SK-N-SH (cell line): ENCODE measurements at regions not wholly inside any gene's neighbourhood (a gene's known extent, or its start where the extent isn't known, plus 50 kb on each side); places are given as distances from the start of the nearest gene placed in this dataset.

Experiments
- CTCF ChIA-PET: fragments of 300-600, 350-600 bp; formaldehyde crosslinking; extraction: SDS; loops from one replicate; lab custom pipeline; 2021; lab: Yijun Ruan, JAX
- POLR2A ChIA-PET: fragments of 350-600 bp; sonication (Branson Sonifier 250); formaldehyde crosslinking; extraction: SDS; loops from one replicate; lab custom pipeline; 2020; ENCODE audit warnings: antibody characterized with exemption, inconsistent platforms; lab: Yijun Ruan, JAX
- DNase-seq: peaks from one replicate; pipeline ENCODE4 v3.0.0; 2012
- H2AFZ ChIP-seq: fragments of 200-600 bp; sonication (generic); 2 replicates; pipeline ENCODE4 v1.8.1; 2016; ENCODE audit warnings: antibody characterized with exemption, mild to moderate bottlenecking, low read depth
- H3F3A ChIP-seq: fragments of 200-600 bp; sonication (generic); replicated peaks from 2 replicates; pipeline ENCODE3; 2016; ENCODE audit warnings: antibody characterized with exemption, mild to moderate bottlenecking; ENCODE audit not compliant: insufficient read depth
- H3K27ac ChIP-seq, 2 experiments: fragments of 200-500 bp in 1 of 2; fragments of 200-600 bp in 1 of 2; sonication (Bioruptor generic) in 1 of 2; sonication (generic), shearing (Covaris generic) in 1 of 2; 2 replicates each; pipeline versions ENCODE4 v1.5.1 to v1.6.1; 2014 to 2016; ENCODE audit warnings: low read depth in 2 of 2, inconsistent platforms in 1 of 2, low read length in 1 of 2, mild to moderate bottlenecking in 1 of 2, mixed read lengths in 1 of 2
- H3K27me3 ChIP-seq: fragments of 200-600 bp; sonication (generic), shearing (Covaris generic); 2 replicates; pipeline ENCODE4 v1.6.1; 2016; ENCODE audit warnings: mixed run types; ENCODE audit not compliant: insufficient read depth
- H3K36me3 ChIP-seq, 2 experiments: fragments of 200-500 bp in 1 of 2; fragments of 200-600 bp in 1 of 2; sonication (Bioruptor generic) in 1 of 2; sonication (generic) in 1 of 2; replicated peaks in 1 of 2; 2 replicates each; pipeline versions ENCODE3 to v1.5.1; 2014 to 2016; ENCODE audit warnings: low read length in 1 of 2, mild to moderate bottlenecking in 1 of 2; ENCODE audit not compliant: insufficient read depth in 2 of 2, control insufficient read depth in 1 of 2
- H3K4me1 ChIP-seq, 2 experiments: fragments of 200-500 bp in 1 of 2; fragments of 200-600 bp in 1 of 2; sonication (Bioruptor generic) in 1 of 2; sonication (generic), shearing (Covaris generic) in 1 of 2; 2 replicates each; pipeline versions ENCODE4 v1.5.1 to v1.6.1; 2014 to 2016; ENCODE audit warnings: low read depth in 1 of 2, low read length in 1 of 2, mixed run types in 1 of 2; ENCODE audit not compliant: insufficient read depth in 2 of 2, control insufficient read depth in 1 of 2
- H3K4me2 ChIP-seq: fragments of 200-600 bp; sonication (generic), shearing (Covaris generic); 2 replicates; pipeline ENCODE4 v1.6.1; 2017; ENCODE audit warnings: mixed run types
- H3K4me3 ChIP-seq, 2 experiments: fragments of 200-500 bp in 1 of 2; fragments of 200-600 bp in 1 of 2; sonication (Bioruptor generic) in 1 of 2; sonication (generic), shearing (Covaris generic) in 1 of 2; 2 replicates each; pipeline versions ENCODE4 v1.5.1 to v1.8.1; 2014 to 2016; ENCODE audit warnings: low read depth in 2 of 2, inconsistent platforms in 1 of 2, low read length in 1 of 2, mild to moderate bottlenecking in 1 of 2, mixed read lengths in 1 of 2, moderate library complexity in 1 of 2
- H3K79me2 ChIP-seq: fragments of 200-600 bp; sonication (generic); 2 replicates; pipeline ENCODE4 v1.8.1; 2017; ENCODE audit warnings: mild to moderate bottlenecking; ENCODE audit not compliant: insufficient read depth
- H3K9ac ChIP-seq: fragments of 200-600 bp; sonication (generic); 2 replicates; pipeline ENCODE4 v1.6.1; 2017; ENCODE audit warnings: mixed run types
- H3K9me2 ChIP-seq: fragments of 200-600 bp; sonication (generic); 2 replicates; pipeline ENCODE4 v1.6.1; 2017; ENCODE audit warnings: mixed run types
- H3K9me3 ChIP-seq: fragments of 200-600 bp; sonication (generic); 2 replicates; pipeline ENCODE4 v1.6.1; 2017; ENCODE audit warnings: mixed run types, mild to moderate bottlenecking, moderate library complexity
- H4K20me1 ChIP-seq: fragments of 200-600 bp; sonication (generic); 2 replicates; pipeline ENCODE4 v1.6.1; 2017; ENCODE audit warnings: mild to moderate bottlenecking, mixed run types; ENCODE audit not compliant: insufficient read depth
- CHD2 ChIP-seq: fragments of 150-350 bp; IDR thresholded peaks from 2 replicates; pipeline ENCODE4 v1.6.1; 2018; ENCODE audit warnings: low read length; ENCODE audit not compliant: partially characterized antibody
- EP300 ChIP-seq, 2 experiments: IDR thresholded peaks; 2 replicates each; pipeline versions ENCODE4 v1.4.0 to v1.6.1; 2012; ENCODE audit warnings: borderline replicate concordance in 1 of 2, low read depth in 1 of 2, low read length in 1 of 2
- EZH2phosphoT487 ChIP-seq: fragments of 200-600 bp; sonication (generic); IDR thresholded peaks from 2 replicates; pipeline ENCODE4 v1.6.1; 2017; ENCODE audit warnings: low read depth, mixed run types, mild to moderate bottlenecking, antibody characterized with exemption, moderate library complexity, borderline replicate concordance
- FOSL2 ChIP-seq: IDR thresholded peaks from 2 replicates; pipeline ENCODE4 v1.4.0; 2012; ENCODE audit warnings: low read depth, mild to moderate bottlenecking, moderate library complexity, borderline replicate concordance
- FOXJ3 ChIP-seq: sonication (generic); formaldehyde crosslinking; IDR thresholded peaks from 2 replicates; pipeline ENCODE4 v1.5.1; 2020; ENCODE audit warnings: mild to moderate bottlenecking, missing genetic modification reagents
- FOXM1 ChIP-seq: IDR thresholded peaks from 2 replicates; pipeline ENCODE4 v1.4.0; 2012; ENCODE audit warnings: low read depth, mild to moderate bottlenecking
- GABPA ChIP-seq: IDR thresholded peaks from 2 replicates; pipeline ENCODE4 v1.4.0; 2012; ENCODE audit warnings: low read depth, mild to moderate bottlenecking
- GATA2 ChIP-seq: sonication (generic); formaldehyde crosslinking; IDR thresholded peaks from 2 replicates; pipeline ENCODE4 v1.5.0; 2020; ENCODE audit warnings: mild to moderate bottlenecking, missing genetic modification reagents
- JUND ChIP-seq: IDR thresholded peaks from 2 replicates; pipeline ENCODE4 v1.4.0; 2012
- MEF2A ChIP-seq: IDR thresholded peaks from 2 replicates; pipeline ENCODE4 v1.4.0; 2012; ENCODE audit warnings: low read depth, borderline replicate concordance
- MXI1 ChIP-seq: IDR thresholded peaks from 2 replicates; pipeline ENCODE4 v1.6.1; 2012; ENCODE audit warnings: mild to moderate bottlenecking, low read depth, low read length, improper control_type of control experiment
- NRF1 ChIP-seq: IDR thresholded peaks from 2 replicates; pipeline ENCODE4 v1.6.1; 2012; ENCODE audit warnings: low read depth, mild to moderate bottlenecking, low read length
- POLR2AphosphoS5 ChIP-seq: IDR thresholded peaks from 2 replicates; pipeline ENCODE4 v1.6.1; 2012; ENCODE audit warnings: low read depth, low read length
- RCOR1 ChIP-seq: fragments of 150-350 bp; IDR thresholded peaks from 2 replicates; pipeline ENCODE4 v1.6.1; 2017; ENCODE audit warnings: antibody characterized with exemption, low read length
- SIN3A ChIP-seq: IDR thresholded peaks from 2 replicates; pipeline ENCODE4 v1.6.1; 2012; ENCODE audit warnings: low read depth, mild to moderate bottlenecking, low read length, moderate library complexity, borderline replicate concordance
- TCF12 ChIP-seq: IDR thresholded peaks from 2 replicates; pipeline ENCODE4 v1.4.0; 2012
- TEAD4 ChIP-seq: IDR thresholded peaks from 2 replicates; pipeline ENCODE4 v1.4.0; 2012; ENCODE audit warnings: mild to moderate bottlenecking, borderline replicate concordance; ENCODE audit not compliant: insufficient read depth
- YY1 ChIP-seq: IDR thresholded peaks from 2 replicates; pipeline ENCODE4 v1.4.0; 2012; ENCODE audit warnings: low read depth, mild to moderate bottlenecking
- WGBS: methylation state at CpG from one replicate; pipeline ENCODE4 v1.1.6; 2017; ENCODE audit warnings: low lambda C conversion rate; 5-methylcytosine and 5-hydroxymethylcytosine counted together

GRCh38 chr18:54772056-54772455, 56.2 kb upstream of the RAB27B start:
- Histone ChIP-seq H3K4me3 (no peak overlapping the region), H3K9me2 (no peaks in the 10 kb centered on the region), H3K9ac (no peak overlapping the region), H3K27me3 (no peaks in the 10 kb centered on the region), H3K4me1 (peaks cover 17 to 28% of the 10 kb centered on the region in 2 experiments), H3K27ac (no peak overlapping the region), H4K20me1 (no peaks in the 10 kb centered on the region), H3K4me2 (no peak overlapping the region), H3K36me3 (no peaks in the 10 kb centered on the region), H3K9me3 (no peaks in the 10 kb centered on the region), H3K79me2 (no peaks in the 10 kb centered on the region), H3F3A (peaks cover 28% of the 10 kb centered on the region), H2AFZ (no peak overlapping the region)
- ChIA-PET POLR2A (no interaction called here), CTCF (interaction anchor here (1.0 kb wide), 1 partner anchor 15 kb away, joined by 4 read pairs; no protein-coding TSS in a partner anchor)
- 94% methylated on average over 1 of the region's 1 CpG for WGBS
- TF ChIP-seq GATA2 (CRISPR knock-in tag): no peak
- TF ChIP-seq EZH2phosphoT487: no peak
- TF ChIP-seq RCOR1: no peak
- TF ChIP-seq TEAD4: no peak
- TF ChIP-seq MXI1: no peak
- no peak for TF ChIP-seq GABPA
- TF ChIP-seq POLR2AphosphoS5: no peak
- DNase-seq: no peak

- H3K36me3 ChIP-seq: no peaks in the 10 kb centered on the region
- peak overlapping the region; percentile 25; the same call in 1 of the 2 replicates for H3K9ac ChIP-seq
- POLR2A ChIA-PET: interaction anchor here (0.6 kb wide), 1 partner anchor 83 kb away, joined by 3 read pairs; no protein-coding TSS in a partner anchor
These were observed 53.9 kb upstream of the RAB27B start for GRCh38 chr18:54774423-54774822.

More at GRCh38 chr18:54774423-54774822, 53.9 kb upstream of the RAB27B start:
- Histone ChIP-seq H2AFZ (peak overlapping the region; percentile 67; the same call in 1 of the 2 replicates), H3K4me1 (peaks cover 17 to 32% of the 10 kb centered on the region in 2 experiments), H4K20me1 (no peaks in the 10 kb centered on the region)
- DNase-seq: no peak
- TF ChIP-seq FOXM1 (no peak), YY1 (no peak), MEF2A (no peak), SIN3A (no peak), NRF1 (no peak), TCF12 (no peak), EP300 (IDR thresholded peaks at IDR 0.05; ENCODE audit: borderline replicate concordance in 1 of 2, low read depth in 1 of 2, low read length in 1 of 2) (no peak), FOSL2 (no peak), FOXJ3 (CRISPR knock-in tag) (no peak), CHD2 (no peak), JUND (no peak)
- TF ChIP-seq, all 33 proteins: peak for 0
- H3K9me2 ChIP-seq: no peaks in the 10 kb centered on the region
- no peaks in the 10 kb centered on the region for H3K9me3 ChIP-seq
- no peak overlapping the region; a peak in 1 of 4 replicates for H3K4me3 ChIP-seq
- CTCF ChIA-PET: interaction anchor here (0.6 to 2.0 kb wide), 5 partner anchors 12 to 84 kb away, joined by 3 to 4 read pairs (median 3); no protein-coding TSS in a partner anchor
- peak overlapping the region; percentile 65; the same call in 1 of the 2 replicates for H3K4me2 ChIP-seq
- no peaks in the 10 kb centered on the region for H3K27me3 ChIP-seq
- H3F3A ChIP-seq: peaks cover 35% of the 10 kb centered on the region
- peak overlapping the region; percentile 82 to 99 for H3K27ac ChIP-seq
- H3K79me2 ChIP-seq: no peaks in the 10 kb centered on the region
